Left ventricle myocardium inferior (tissue), 1 donor: ENCODE measurements at regions not wholly inside any gene's neighbourhood (a gene's known extent, or its start where the extent isn't known, plus 50 kb on each side); places are given as distances from the start of the nearest gene placed in this dataset.

ENCODE experiments used
- DNase-seq: peaks from one replicate; pipeline ENCODE4 v3.0.0-alpha.2; 2020
- H3K27ac ChIP-seq: fragments of 200-600 bp; replicated peaks from 2 replicates; pipeline ENCODE4 v1.8.0; 2021
- H3K27me3 ChIP-seq: fragments of 200-600 bp; 2 replicates; pipeline ENCODE4 v1.8.0; 2021; ENCODE audit warnings: low read depth
- H3K36me3 ChIP-seq: fragments of 200-600 bp; 2 replicates; pipeline ENCODE4 v1.8.0; 2021
- H3K4me1 ChIP-seq: fragments of 200-600 bp; 2 replicates; pipeline ENCODE4 v1.8.0; 2021
- H3K4me3 ChIP-seq: fragments of 200-600 bp; 2 replicates; pipeline ENCODE4 v1.8.0; 2021; ENCODE audit warnings: mild to moderate bottlenecking, moderate library complexity
- H3K9me3 ChIP-seq: fragments of 200-600 bp; replicated peaks from 2 replicates; pipeline ENCODE4 v1.8.0; 2021
- CTCF ChIP-seq: fragments of 200-600 bp; IDR thresholded peaks from 2 replicates; pipeline ENCODE4 v1.8.0; 2021; ENCODE audit warnings: antibody characterized with exemption, mild to moderate bottlenecking, borderline replicate concordance
- intact Hi-C: fragments of 100-400 bp; cut with micrococcal nuclease; formaldehyde crosslinking; loops from one replicate; pipeline ENCODE4 v1.11.0; 2022
- donor health status: DM: no; HTN: yes; CAD: no; lungs with severe emphysema.

- H3K36me3 ChIP-seq = no peaks in the 10 kb centered on the region
- H3K27me3 ChIP-seq = no peaks in the 10 kb centered on the region
- no peak for TF ChIP-seq CTCF
- intact Hi-C loops = no loop called here
- H3K4me1 ChIP-seq = peaks cover 46% of the 10 kb centered on the region
- H3K9me3 ChIP-seq = peaks cover 2% of the 10 kb centered on the region
- no peak overlapping the region for H3K4me3 ChIP-seq
- DNase-seq = no peak
- peak overlapping the region; percentile 60 for H3K27ac ChIP-seq
These were observed 187.3 kb downstream of the SNX18 start for GRCh38 chr5:54704825-54705224.

GRCh38 chr5:54704333-54704732 lies 186.8 kb downstream of the SNX18 start:
- no peak overlapping the region for H3K4me3 ChIP-seq
- no peak for DNase-seq
- H3K27ac ChIP-seq = peak overlapping the region; percentile 60
- TF ChIP-seq CTCF = no peak
- H3K36me3 ChIP-seq = no peaks in the 10 kb centered on the region
- H3K4me1 ChIP-seq = peaks cover 46% of the 10 kb centered on the region
- no peaks in the 10 kb centered on the region for H3K9me3 ChIP-seq
- intact Hi-C loops = no loop called here
- H3K27me3 ChIP-seq = no peaks in the 10 kb centered on the region

GRCh38 chr5:54703565-54704255 lies 186.2 kb downstream of the SNX18 start:
- Histone ChIP-seq H3K36me3 (no peaks in the 10 kb centered on the region), H3K9me3 (no peaks in the 10 kb centered on the region), H3K4me1 (peaks cover 52% of the 10 kb centered on the region), H3K27me3 (no peaks in the 10 kb centered on the region), H3K4me3 (no peak overlapping the region), H3K27ac (peak overlapping the region; percentile 60)
- intact Hi-C loops = no loop called here
- TF ChIP-seq CTCF = no peak
- DNase-seq = no peak

GRCh38 chr5:54703133-54703532 lies 185.6 kb downstream of the SNX18 start:
- Histone ChIP-seq H3K4me1 (peaks cover 58% of the 10 kb centered on the region), H3K4me3 (no peak overlapping the region), H3K36me3 (no peaks in the 10 kb centered on the region), H3K27me3 (no peaks in the 10 kb centered on the region), H3K9me3 (no peaks in the 10 kb centered on the region), H3K27ac (peak overlapping the region; percentile 60)
- TF ChIP-seq CTCF = no peak
- intact Hi-C loops = no loop called here
- peak; percentile 38 for DNase-seq

GRCh38 chr5:54702470-54702869 lies 184.9 kb downstream of the SNX18 start:
- H3K27me3 ChIP-seq = no peaks in the 10 kb centered on the region
- no peak for TF ChIP-seq CTCF
- no peaks in the 10 kb centered on the region for H3K36me3 ChIP-seq
- H3K4me3 ChIP-seq = no peak overlapping the region
- no peak for DNase-seq
- H3K27ac ChIP-seq = peak overlapping the region; percentile 60
- H3K4me1 ChIP-seq = peaks cover 61% of the 10 kb centered on the region
- no peaks in the 10 kb centered on the region for H3K9me3 ChIP-seq
- intact Hi-C loops = no loop called here
